Astrocyte (in vitro differentiated cells and primary cell): ENCODE measurements at regions not wholly inside any gene's neighbourhood (a gene's known extent, or its start where the extent isn't known, plus 50 kb on each side); places are given as distances from the start of the nearest gene placed in this dataset.
"Not testable (repeated sequence)": the region's sequence is repeated elsewhere in the genome, so short reads cannot be mapped to it uniquely, and the experiment has no call there.

Experiments used
- DNase-seq: peaks from one replicate; pipeline ENCODE4 v3.0.0-alpha.2; 2010; ENCODE audit warnings: low read depth
- FAIRE-seq: peaks from 2 replicates; lab custom pipeline; 2011; peaks lifted over from hg19 to GRCh38; lab: Jason Lieb, UNC
- H2AFZ ChIP-seq: 2 replicates; pipeline ENCODE4 v1.6.0; 2012; ENCODE audit warnings: low read depth, low read length, inconsistent platforms
- H3K27ac ChIP-seq: 2 replicates; pipeline ENCODE4 v1.5.1; 2011; ENCODE audit warnings: low read depth, low read length, inconsistent platforms
- H3K27me3 ChIP-seq: 2 replicates; pipeline ENCODE4 v1.6.0; 2011; ENCODE audit warnings: low read length, inconsistent platforms; ENCODE audit not compliant: insufficient read depth
- H3K36me3 ChIP-seq: 2 replicates; pipeline ENCODE4 v1.5.1; 2011; ENCODE audit warnings: low read length, inconsistent platforms; ENCODE audit not compliant: insufficient read depth
- H3K4me1 ChIP-seq: 2 replicates; pipeline ENCODE4 v1.5.1; 2011; ENCODE audit warnings: low read length, inconsistent platforms; ENCODE audit not compliant: insufficient read depth
- H3K4me2 ChIP-seq: 2 replicates; pipeline ENCODE4 v1.6.0; 2012; ENCODE audit warnings: low read length, inconsistent platforms
- H3K4me3 ChIP-seq: 2 replicates; pipeline ENCODE4 v1.5.1; 2011; ENCODE audit warnings: low read depth, mild to moderate bottlenecking, low read length, inconsistent platforms; ENCODE audit not compliant: insufficient read depth
- H3K79me2 ChIP-seq: 2 replicates; pipeline ENCODE4 v1.6.0; 2012; ENCODE audit warnings: mild to moderate bottlenecking, low read length, inconsistent platforms; ENCODE audit not compliant: insufficient read depth
- H3K9ac ChIP-seq: 2 replicates; pipeline ENCODE4 v1.6.0; 2012; ENCODE audit warnings: mild to moderate bottlenecking, low read length, inconsistent platforms
- H3K9me3 ChIP-seq: 2 replicates; pipeline ENCODE4 v1.5.1; 2012; ENCODE audit warnings: low read depth, mild to moderate bottlenecking, low read length, inconsistent platforms; ENCODE audit not compliant: insufficient read depth
- H4K20me1 ChIP-seq: 2 replicates; pipeline ENCODE4 v1.6.0; 2012; ENCODE audit warnings: low read length, inconsistent platforms; ENCODE audit not compliant: insufficient read depth
- H3K27ac Mint-ChIP-seq: one replicate; pipeline ENCODE4 v1.8.0; 2021; ENCODE audit warnings: mild to moderate bottlenecking, mixed read lengths; ENCODE audit not compliant: unreplicated experiment
- H3K27me3 Mint-ChIP-seq: one replicate; pipeline ENCODE4 v1.8.0; 2021; ENCODE audit warnings: low read depth, mixed read lengths; ENCODE audit not compliant: unreplicated experiment
- H3K36me3 Mint-ChIP-seq: one replicate; pipeline ENCODE4 v1.8.0; 2021; ENCODE audit warnings: low read depth, mixed read lengths; ENCODE audit not compliant: unreplicated experiment
- H3K4me1 Mint-ChIP-seq: one replicate; pipeline ENCODE4 v1.8.0; 2021; ENCODE audit warnings: low read depth, mixed read lengths; ENCODE audit not compliant: unreplicated experiment
- H3K4me3 Mint-ChIP-seq: one replicate; pipeline ENCODE4 v1.8.0; 2021; ENCODE audit warnings: mild to moderate bottlenecking, moderate library complexity, mixed read lengths; ENCODE audit not compliant: unreplicated experiment
- H3K9me3 Mint-ChIP-seq: one replicate; pipeline ENCODE4 v1.8.0; 2021; ENCODE audit warnings: mild to moderate bottlenecking, mixed read lengths; ENCODE audit not compliant: unreplicated experiment
- CTCF ChIP-seq: IDR thresholded peaks from 2 replicates; pipeline ENCODE4 v1.5.1; 2011; ENCODE audit warnings: low read depth, mild to moderate bottlenecking, inconsistent platforms, low read length, moderate library complexity; ENCODE audit not compliant: insufficient read depth
- EZH2 ChIP-seq: IDR thresholded peaks from 2 replicates; pipeline ENCODE4 v1.6.1; 2012; ENCODE audit warnings: mild to moderate bottlenecking, low read length, inconsistent platforms; ENCODE audit not compliant: insufficient read depth

- Histone ChIP-seq H2AFZ (no peak overlapping the region), H3K9me3 (no peaks in the 10 kb centered on the region), H3K4me2 (peak overlapping the region; percentile 21), H3K9ac (no peak overlapping the region), H3K27ac (no peak overlapping the region), H3K79me2 (no peaks in the 10 kb centered on the region), H3K4me1 (no peaks in the 10 kb centered on the region), H4K20me1 (no peaks in the 10 kb centered on the region), H3K27me3 (no peaks in the 10 kb centered on the region), H3K4me3 (no peak overlapping the region), H3K36me3 (no peaks in the 10 kb centered on the region)
- no peaks in the 10 kb centered on the region for H3K36me3 Mint-ChIP-seq
- peaks cover 1% of the 10 kb centered on the region for H3K27me3 Mint-ChIP-seq
- peaks cover 10% of the 10 kb centered on the region for H3K4me1 Mint-ChIP-seq
- no peaks in the 10 kb centered on the region for H3K9me3 Mint-ChIP-seq
- no peak overlapping the region for H3K4me3 Mint-ChIP-seq
- peak; percentile 4 for DNase-seq
- H3K27ac Mint-ChIP-seq, result peak overlapping the region; percentile 58
- no peak for FAIRE-seq
- TF ChIP-seq EZH2 (no peak), CTCF (no peak)
These were observed 96.7 kb downstream of the GALR1 start for GRCh38 chr18:77346208-77346810.

- H3K4me3 Mint-ChIP-seq, H3K27me3 ChIP-seq, H3K4me1 ChIP-seq, DNase-seq, H3K4me1 Mint-ChIP-seq, H3K27ac Mint-ChIP-seq, H3K79me2 ChIP-seq, H3K9me3 Mint-ChIP-seq, H3K4me2 ChIP-seq, H3K36me3 Mint-ChIP-seq, H3K4me3 ChIP-seq, FAIRE-seq, H3K36me3 ChIP-seq, H3K27ac ChIP-seq, H3K9me3 ChIP-seq, H2AFZ ChIP-seq, H4K20me1 ChIP-seq, H3K9ac ChIP-seq: not testable (repeated sequence)
- H3K27me3 Mint-ChIP-seq, result peaks cover 11% of the 10 kb centered on the region
These were observed 103.7 kb downstream of the GALR1 start for GRCh38 chr18:77353349-77353748.

GRCh38 chr18:77359561-77360314 is 110.1 kb downstream of the GALR1 start:
- H3K27ac ChIP-seq, result no peak overlapping the region
- peaks cover 9% of the 10 kb centered on the region for H3K9me3 Mint-ChIP-seq

More at GRCh38 chr18:77359561-77360314, 110.1 kb downstream of the GALR1 start:
- Histone ChIP-seq H3K9ac (no peak overlapping the region), H3K27me3 (no peaks in the 10 kb centered on the region), H4K20me1 (no peaks in the 10 kb centered on the region), H3K79me2 (no peaks in the 10 kb centered on the region), H3K36me3 (no peaks in the 10 kb centered on the region), H3K4me2 (no peak overlapping the region), H3K9me3 (no peaks in the 10 kb centered on the region), H3K4me3 (no peak overlapping the region), H2AFZ (no peak overlapping the region), H3K4me1 (no peaks in the 10 kb centered on the region)
- H3K27ac Mint-ChIP-seq, result no peak overlapping the region
- no peaks in the 10 kb centered on the region for H3K36me3 Mint-ChIP-seq
- no peak overlapping the region for H3K4me3 Mint-ChIP-seq
- FAIRE-seq (no peak), DNase-seq (no peak)
- peaks cover 12% of the 10 kb centered on the region for H3K27me3 Mint-ChIP-seq
- no peaks in the 10 kb centered on the region for H3K4me1 Mint-ChIP-seq
- TF ChIP-seq CTCF (no peak), EZH2 (no peak)
